GM19035 (cell line): ENCODE measurements at regions not wholly inside any gene's neighbourhood (a gene's known extent, or its start where the extent isn't known, plus 50 kb on each side); places are given as distances from the start of the nearest gene placed in this dataset.
"Not testable (repeated sequence)": the region's sequence is repeated elsewhere in the genome, so short reads cannot be mapped to it uniquely, and the experiment has no call there.

Experiments
- ATAC-seq: cut with Tn5 transposase; IDR thresholded peaks from one replicate; pipeline ENCODE4 v1.9.1; 2021; ENCODE audit not compliant: unreplicated experiment

DNA sequence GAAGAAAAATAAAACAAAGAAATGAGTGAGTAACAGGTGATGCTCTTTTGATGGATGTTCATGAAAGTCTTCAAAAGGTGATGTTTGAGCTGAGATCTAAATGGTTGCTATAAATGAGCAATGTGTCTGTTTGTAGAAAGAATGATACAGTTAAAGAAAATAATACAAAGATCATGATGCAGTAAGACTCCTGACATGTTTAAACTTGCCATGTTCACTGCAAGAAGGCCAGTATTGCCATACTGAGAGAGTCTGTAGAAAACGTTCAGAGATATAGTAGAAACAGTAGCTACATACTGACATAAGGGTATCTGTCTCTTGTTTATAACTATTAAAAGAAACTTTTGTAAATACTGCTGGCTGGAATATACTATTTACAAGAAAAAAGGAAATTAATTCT, 1609.2 kb upstream of the ACO1 start:
- ATAC-seq, result no peak

DNA sequence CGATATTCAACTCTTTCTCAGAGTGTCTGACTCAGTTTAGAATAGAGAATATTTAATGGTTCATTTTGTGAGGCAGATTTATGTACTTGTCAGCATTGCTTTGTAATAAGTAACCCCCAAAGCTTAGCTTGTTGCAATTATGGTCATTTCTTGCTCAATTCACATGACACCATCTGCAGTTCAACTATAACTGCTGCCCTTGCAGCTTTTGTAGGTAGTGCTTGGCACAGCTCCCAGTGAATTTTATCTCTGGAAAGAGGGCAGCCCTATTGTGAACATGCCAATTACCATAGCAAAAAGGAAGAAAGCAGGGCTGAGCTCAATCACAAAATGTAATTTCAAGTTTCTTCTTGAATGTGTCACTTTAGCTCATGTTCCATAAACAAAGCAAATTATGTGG, 1587.7 kb upstream of the ACO1 start:
- ATAC-seq, result no peak

DNA sequence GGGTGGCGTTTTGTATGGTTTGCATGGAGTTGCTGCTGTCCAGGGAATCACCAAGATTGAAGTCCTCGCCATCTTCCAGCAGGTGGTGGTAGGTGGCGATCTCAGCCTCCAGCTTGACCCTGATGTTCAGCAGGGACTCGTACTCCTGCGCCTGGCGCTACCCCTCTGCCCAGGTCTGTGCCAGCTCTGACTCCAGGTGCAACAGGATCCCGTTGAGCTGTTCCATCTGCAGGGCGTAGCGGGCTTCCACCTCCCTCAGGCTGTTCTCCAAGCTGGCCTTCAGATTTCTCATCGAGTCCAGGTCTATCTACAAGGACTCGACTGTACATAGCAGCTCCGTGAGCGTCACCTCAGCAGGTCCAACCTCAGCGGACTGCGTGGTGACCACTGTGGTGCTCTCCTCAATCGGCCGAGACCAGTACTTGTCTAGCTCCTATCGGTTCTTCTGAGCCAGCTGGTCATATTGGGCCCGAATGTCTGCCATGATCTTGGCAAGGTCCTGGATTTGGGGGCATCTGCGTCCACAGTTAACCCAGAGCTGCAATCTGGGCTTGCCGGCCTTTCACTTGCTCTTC, 1584.8 kb upstream of the ACO1 start:
- no peak for ATAC-seq

DNA sequence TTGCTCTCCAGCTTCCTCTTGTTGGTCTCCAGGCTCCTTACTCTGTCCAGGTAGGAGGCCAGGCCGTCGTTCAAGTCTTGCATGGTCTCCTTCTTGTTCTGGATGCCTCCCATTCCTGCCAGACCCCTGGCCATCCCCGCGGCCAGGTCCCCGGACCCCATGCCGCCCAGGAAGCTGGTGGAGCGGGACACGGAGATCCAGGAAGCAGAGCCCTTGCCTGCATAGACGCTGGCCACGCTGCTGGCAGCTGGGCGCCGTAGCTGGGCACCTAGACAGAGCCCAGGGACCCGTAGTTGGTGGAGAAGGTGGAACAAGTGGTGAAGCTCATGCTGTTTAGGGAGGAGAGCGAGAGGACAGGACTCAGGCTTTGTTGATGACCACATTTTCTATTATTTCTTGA, 1584.0 kb upstream of the ACO1 start:
- no peak for ATAC-seq

DNA sequence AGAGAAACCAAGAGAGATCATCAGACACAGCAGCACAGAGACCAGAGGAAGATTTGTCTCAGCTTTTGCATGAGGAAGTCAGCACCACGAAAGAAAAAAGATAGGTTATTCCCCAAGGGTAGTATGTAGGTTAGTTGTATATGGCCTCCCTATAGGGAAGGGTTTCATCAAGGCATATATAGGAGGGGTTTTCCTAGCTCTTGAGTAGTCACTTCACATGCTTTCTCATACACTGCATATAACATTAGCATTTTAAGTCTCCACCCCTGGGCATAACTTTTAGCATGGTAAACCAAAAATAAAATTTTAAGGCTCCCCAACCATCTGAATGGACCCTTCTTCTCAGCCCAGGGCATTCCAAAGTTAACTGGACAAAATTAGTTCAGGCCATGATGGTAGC, 1571.6 kb upstream of the ACO1 start:
- no peak for ATAC-seq

DNA sequence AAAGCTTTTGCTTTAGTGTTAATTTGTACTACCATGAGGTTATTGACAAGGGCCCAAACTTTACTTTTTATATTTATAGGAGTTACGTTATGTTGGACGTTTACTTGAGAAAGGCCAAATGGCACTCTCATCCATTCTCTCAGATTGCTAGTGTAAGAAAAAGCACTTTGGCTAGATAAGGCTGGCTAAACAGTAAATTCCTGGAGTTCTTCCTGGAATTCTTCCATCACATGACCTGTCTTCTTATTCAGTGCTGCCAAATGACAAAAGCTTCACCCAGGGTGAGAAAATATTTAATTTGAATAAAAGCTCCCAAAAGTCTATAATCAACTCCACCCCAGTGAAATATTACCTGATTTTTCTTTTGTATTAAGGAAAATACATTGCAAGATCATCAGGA, 1568.9 kb upstream of the ACO1 start:
- ATAC-seq, result no peak

DNA sequence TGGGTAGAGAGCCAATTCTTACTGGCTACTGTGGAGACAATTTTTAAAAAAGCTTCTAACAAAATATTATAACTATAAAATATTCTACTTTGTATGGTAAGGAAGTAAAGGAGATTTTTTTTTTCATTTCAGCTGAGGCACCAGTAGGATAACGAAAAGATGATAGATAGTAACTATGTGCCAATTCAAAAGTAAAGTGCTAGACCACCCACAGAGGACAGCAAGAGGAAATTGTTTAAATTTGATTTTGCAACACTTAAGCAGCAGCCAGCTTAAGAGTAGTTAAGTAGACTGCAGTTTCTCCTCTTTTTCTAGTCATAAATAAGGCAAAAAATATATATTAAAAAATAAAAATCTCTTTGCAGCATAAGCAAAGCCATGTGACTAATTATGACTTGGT, 1539.3 kb upstream of the ACO1 start:
- no peak for ATAC-seq

DNA sequence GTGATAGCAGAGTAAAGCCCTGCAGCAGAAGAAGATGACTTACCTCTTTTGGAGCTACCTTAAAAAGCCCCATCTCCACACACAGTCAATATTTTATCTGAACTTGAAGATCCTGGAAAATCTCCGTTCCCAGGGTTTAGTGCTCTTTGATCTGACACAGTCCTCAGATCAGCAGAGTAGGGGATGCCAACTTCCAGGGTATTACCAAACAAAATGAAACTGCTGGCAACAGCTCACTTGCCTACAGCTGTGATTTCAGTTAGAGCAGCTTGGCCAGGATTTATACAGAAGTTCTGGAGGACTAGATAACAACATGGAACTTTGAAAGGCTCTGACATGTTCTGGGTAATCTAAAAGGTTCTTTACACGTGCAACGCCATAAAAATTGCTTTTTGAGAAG, 1537.8 kb upstream of the ACO1 start:
- no peak for ATAC-seq

DNA sequence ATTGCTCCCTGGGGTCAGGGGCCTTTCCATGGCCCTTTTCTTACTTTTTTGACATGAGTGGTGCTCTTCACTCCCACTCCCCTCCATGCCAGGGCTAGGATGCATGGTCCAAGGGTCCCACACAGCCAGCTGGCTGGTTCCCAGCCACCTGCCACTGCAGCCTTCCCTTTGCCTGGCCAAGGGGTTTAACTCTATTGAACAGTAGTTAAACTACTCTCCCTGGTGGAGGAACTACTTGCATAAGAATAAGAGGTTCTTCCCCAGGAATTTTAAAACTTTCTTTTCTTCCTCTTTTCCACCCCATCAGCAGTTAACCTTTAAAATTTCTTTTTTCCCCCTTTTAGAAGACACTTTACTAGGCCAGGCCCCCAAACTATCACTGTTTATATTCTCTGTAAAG, 1532.8 kb upstream of the ACO1 start:
- no peak for ATAC-seq

DNA sequence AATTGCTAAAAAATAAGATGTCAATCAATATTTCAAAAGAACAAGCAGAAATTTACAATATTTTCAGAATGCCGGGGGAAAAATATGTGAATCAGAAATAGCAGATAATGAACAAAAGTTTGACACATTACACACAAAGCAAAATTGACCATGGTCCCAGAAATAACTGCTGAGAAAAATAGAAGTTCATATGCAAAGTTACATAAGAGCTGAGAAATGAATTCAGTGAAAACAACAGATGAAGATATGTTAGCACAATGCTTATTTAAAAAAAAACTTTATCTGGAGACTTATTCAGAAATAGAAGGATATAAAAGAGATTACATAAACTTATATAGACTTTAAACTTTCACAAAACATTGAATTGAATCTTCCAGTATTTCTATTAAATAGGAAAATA, 1483.7 kb upstream of the ACO1 start:
- ATAC-seq, result no peak

DNA sequence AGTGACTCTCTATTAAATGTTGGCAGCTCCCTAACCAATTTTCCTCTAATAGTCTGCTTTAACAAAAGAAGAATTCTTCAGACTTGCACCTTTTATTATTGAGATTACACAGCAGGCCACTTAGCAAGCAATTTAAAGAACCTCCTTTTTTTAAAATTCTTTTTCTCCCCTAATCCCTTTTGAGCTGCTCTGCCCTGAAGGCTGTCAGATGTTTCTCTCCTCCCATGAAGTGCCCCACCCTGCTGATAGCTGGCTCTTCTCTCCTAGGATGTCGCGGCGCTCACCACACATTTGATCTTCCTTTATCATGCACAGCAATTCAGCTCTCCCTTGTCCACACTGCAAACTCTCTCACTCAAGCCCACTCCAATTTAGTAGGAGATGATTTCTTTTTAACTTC, 1471.1 kb upstream of the ACO1 start:
- no peak for ATAC-seq

DNA sequence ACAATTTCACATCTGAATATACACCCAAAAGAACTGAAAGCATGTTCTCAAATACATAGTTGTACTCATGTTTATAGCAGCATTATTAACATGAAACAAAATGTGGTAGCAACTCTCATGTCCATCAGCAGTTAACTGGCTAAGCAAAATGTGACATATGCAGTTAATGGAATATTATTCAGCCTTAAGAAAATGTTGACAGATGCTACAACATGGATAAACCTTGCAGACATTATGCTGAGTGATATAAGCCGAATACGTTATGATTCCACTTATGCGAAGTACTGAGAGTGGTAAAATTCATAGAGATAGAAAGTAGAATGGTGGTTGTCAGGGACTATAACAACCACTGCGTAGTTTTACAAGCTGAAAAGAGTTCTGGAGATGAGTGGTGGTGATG, 1469.0 kb upstream of the ACO1 start:
- ATAC-seq, result no peak

DNA sequence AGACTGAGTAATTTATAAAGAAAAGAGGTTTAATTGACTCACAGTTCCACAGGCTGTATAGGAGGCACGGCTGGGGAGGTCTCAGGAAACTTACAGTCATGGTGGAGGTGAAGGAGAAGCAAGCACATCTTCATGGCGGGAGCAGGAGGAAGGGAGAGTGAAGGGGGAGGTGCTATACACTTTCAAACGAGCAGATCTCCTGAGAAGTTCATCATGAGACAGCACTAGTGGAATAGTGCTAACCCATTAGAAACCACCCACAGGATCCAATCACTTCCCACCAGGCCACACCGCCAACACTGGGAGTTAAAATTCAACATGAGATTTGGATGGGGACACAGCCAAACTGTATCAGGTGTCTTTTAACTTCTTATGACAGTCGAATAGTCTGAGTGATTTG, 1459.3 kb upstream of the ACO1 start:
- ATAC-seq, result no peak

DNA sequence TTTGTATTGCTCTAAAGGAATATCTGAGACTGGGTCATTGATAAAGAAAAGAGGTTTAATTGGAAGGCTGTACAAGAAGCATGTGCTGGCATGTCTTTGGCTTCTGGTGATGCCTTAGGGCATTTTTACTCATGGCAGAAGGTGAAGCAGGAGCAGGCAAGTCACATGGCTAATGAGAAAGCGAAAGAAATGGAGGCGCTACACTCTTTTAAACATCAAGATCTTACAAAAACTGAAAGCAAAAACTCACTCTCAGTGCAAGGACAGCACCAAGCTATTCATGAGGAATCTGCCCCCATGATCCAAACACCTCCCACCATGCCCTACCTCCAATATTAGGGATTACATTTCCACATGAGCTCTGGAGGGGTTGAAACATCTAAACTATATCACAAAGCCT, 1458.8 kb upstream of the ACO1 start:
- ATAC-seq, result no peak

DNA sequence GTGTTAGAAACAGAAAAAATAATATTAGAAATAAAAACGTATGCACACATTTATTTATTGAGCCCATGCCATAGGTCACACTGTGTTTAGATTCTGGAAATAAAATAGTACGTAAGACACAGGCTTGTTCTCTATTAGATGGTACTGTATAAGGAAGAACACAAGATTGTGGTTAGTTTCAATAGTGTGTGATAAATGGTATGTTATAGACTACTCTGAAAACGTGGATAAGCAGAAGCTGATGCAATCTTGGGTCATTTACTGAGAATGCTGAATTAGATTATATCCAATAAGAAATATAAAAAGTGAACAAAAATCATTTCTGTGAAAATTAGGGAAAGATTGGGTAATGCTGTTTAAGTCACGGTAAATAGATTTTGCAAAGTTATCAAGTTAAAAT, 1456.4 kb upstream of the ACO1 start:
- ATAC-seq, result no peak

DNA sequence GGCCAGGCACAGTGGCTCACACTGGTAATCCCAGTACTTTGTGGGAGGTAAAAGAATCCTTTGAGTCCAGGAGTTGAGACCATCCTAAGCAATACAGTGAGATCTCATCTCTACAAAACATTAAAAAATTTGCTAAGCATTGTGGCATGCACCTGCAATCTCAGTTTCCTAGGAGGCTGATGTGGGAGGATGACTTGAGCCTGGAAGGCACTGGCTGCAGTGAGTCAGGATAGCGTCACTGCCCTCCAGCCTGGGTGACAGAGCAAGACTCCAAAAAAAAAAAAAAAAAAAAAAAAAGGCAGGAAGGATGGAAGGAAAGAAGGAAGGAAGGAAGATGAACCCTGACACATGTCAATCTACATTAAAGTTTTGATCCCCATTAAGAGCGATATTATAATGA, 1452.2 kb upstream of the ACO1 start:
- ATAC-seq, result no peak

DNA sequence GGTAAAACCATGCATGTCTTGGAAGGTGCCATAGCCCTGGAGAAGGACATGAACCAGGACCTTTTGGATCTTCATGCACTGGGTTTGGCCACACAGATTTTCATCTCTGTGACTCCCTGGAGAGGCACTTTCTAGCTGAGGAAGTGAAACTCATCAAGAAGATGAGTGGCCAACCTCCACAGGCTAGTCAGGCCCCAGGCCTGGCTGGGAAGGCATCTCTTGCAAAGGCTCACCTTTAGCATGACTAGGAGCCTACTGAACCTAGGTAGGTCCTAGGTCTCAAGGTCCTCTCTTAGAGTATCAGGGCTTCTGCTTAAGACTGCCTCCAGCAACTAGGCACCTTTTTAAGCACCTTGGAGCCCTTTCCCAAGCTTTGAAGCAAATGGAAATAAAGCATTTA, 1448.7 kb upstream of the ACO1 start:
- ATAC-seq, result no peak

DNA sequence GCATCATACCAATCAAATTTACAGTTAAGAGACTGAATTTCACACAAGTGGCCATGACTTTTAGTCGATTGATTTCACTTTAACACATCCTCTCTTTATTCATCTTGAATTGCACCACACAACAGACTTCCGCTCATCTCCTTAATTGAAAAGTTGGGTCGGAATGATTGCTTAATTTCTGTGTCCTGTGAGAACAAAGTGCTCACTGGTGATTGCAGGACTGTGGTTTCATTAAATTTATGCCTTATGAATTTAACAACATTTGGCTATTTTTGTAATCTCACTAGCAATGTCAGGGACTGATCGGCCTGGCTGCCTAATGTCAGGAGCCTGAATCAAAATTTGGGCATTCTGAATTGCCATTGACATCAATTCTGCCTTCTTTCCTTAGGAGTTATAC, 1447.3 kb upstream of the ACO1 start:
- no peak for ATAC-seq

DNA sequence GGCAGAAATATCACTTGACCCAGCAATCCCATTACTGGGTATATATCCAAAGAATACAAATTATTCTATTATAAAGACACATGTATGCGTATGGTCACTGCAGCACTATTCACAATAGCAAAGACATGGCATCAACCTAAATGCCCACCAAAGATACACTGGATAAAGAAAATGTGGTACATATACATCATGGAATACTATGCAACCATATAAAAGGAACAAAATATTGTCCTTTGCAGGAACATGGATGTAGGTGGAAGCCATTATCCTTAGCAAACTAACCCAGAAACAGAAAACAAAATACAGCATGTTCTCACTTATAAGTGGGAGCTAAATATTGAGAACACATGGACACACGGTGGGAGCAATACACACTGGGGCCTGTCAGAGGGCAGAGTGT, 1441.6 kb upstream of the ACO1 start:
- not testable (repeated sequence) for ATAC-seq

DNA sequence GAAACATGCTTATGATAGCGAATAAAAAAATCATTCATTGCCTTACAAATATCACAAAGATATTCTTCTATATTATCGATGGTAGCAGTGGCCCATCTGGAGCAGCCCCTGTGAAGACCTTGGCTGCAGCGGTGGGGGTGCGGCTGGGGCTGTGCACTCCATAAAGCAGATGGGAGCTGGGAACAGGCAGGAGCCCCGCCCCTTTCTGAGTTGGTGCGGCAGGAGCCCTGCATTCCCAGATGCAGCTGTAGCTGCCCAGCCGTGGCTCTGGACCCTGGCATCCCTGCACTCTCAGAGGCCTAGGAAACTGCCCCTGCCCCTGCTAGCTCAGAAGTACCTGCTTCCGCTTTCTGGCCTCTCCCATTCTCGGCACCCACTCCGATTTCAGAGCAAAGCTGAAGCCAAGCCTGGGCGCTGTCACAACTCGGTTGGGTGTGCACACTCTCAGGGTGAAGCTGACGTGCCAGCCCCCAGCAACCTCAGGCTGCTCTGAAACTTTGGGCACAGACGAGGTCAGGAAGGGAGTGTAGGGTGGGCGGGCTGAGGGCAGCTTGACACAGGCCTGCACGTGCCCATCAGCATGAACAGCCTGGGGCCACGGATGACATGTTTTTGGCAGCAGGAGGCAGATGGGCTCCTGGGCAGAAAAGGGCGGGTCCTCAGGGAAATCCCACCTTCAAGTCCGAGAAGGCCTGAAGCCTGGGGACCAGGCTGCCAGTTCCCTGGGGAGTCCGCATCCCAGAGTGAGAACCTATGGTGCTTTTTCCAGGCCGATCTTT, 1440.8 kb upstream of the ACO1 start:
- no peak for ATAC-seq

DNA sequence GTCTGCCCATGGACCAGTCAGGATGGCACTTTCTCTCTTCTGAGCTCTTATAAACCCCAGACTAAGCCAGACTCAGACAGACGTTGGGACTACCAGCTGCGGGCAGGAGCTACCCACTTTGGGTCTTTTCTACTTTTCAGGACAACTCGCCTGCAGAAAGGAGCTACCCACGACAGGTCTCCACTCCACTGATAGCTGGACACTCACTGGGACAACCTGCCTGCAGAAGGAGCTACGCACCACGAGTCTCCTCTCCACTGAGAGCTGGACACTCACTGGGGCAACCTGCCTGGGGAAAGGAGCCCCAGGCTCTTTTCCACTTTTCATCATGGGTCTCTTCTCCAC, 1440.2 kb upstream of the ACO1 start:
- ATAC-seq, result no peak

DNA sequence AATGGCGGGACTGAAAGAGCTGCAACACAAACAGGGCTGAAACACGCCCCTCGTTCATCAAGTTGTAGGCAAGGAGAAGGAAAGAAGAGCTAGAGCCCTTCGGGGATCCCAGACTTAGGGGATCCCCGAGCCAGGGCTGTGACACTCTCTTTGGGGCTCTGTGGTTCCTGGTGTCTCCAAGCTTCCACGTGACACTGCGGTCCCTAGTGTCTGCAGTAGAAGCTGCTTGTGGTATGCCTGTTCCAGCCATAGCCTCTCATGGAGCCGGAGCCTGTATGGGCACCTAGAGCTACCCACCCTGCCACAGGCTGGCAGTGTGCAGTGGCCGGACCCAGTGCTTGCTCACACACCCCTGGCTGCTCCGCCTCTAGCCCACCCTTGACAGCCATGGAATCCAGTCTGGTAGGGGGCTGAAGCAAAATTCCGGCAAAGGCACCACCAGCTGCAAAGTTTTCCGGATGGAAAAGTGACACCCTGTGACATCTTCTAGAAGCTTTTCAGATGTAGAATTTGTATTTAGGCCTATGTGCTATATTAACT, 1439.6 kb upstream of the ACO1 start:
- no peak for ATAC-seq

DNA sequence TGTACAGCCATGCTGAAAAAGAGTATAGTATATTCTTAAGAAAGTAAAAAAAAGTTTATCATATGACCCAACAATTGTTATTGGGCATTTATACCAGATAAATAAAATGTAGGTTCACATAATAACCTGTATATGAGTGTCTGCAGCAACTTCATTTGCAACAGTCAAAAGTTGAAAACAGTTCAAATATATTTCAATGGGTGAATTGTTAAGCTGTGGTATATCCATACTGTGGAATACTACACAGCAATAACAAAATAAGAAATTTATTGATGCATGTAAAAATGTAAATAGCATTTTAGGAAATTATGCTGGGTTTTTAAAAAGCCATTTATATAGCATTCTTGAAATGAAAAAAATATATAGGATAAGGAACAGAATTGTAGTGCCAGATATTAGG, 1420.1 kb upstream of the ACO1 start:
- no peak for ATAC-seq
